H9 (cell line): ENCODE measurements at regions not wholly inside any gene's neighbourhood (a gene's known extent, or its start where the extent isn't known, plus 50 kb on each side); places are given as distances from the start of the nearest gene placed in this dataset.

Experiments used
- DNase-seq: peaks from one replicate; pipeline ENCODE4 v3.0.0-alpha.2; 2017
- H2AFZ ChIP-seq: one replicate; pipeline ENCODE4 v1.6.1; 2013; ENCODE audit warnings: mild to moderate bottlenecking, low read length, control low read depth, moderate library complexity
- H2AK5ac ChIP-seq: 2 replicates; pipeline ENCODE4 v1.6.1; 2013; ENCODE audit warnings: low read length, control low read depth, mixed read lengths; ENCODE audit not compliant: insufficient read length
- H2BK120ac ChIP-seq: one replicate; pipeline ENCODE4 v1.6.1; 2013; ENCODE audit warnings: low read depth, mild to moderate bottlenecking, low read length, control low read depth, inconsistent platforms; ENCODE audit not compliant: poor library complexity, severe bottlenecking
- H2BK12ac ChIP-seq: 2 replicates; pipeline ENCODE4 v1.6.1; 2013; ENCODE audit warnings: low read length, control low read depth, mixed read lengths, low read depth; ENCODE audit not compliant: insufficient read length
- H2BK15ac ChIP-seq: 2 replicates; pipeline ENCODE4 v1.6.1; 2013; ENCODE audit warnings: low read depth, low read length, control low read depth
- H2BK20ac ChIP-seq: one replicate; pipeline ENCODE4 v1.6.1; 2013; ENCODE audit warnings: low read depth, mild to moderate bottlenecking, low read length, control low read depth, inconsistent platforms; ENCODE audit not compliant: poor library complexity, severe bottlenecking
- H2BK5ac ChIP-seq: 2 replicates; pipeline ENCODE4 v1.6.1; 2013; ENCODE audit warnings: low read length, control low read depth, mixed read lengths; ENCODE audit not compliant: insufficient read length
- H3K14ac ChIP-seq: 2 replicates; pipeline ENCODE4 v1.6.1; 2013; ENCODE audit warnings: low read length, control low read depth; ENCODE audit not compliant: insufficient read depth
- H3K18ac ChIP-seq: 2 replicates; pipeline ENCODE4 v1.6.1; 2013; ENCODE audit warnings: low read depth, mild to moderate bottlenecking, mixed read lengths, low read length, control low read depth; ENCODE audit not compliant: insufficient read length
- H3K23ac ChIP-seq: 2 replicates; pipeline ENCODE4 v1.6.1; 2013; ENCODE audit warnings: low read length, control low read depth, mixed read lengths, low read depth; ENCODE audit not compliant: insufficient read length
- H3K23me2 ChIP-seq: 2 replicates; pipeline ENCODE4 v1.6.1; 2013; ENCODE audit warnings: low read depth, mild to moderate bottlenecking, mixed read lengths, low read length, control low read depth; ENCODE audit not compliant: insufficient read length, poor library complexity, severe bottlenecking
- H3K27ac ChIP-seq: 2 replicates; pipeline ENCODE4 v1.5.1; 2013; ENCODE audit warnings: low read length, control low read depth, mixed read lengths, low read depth; ENCODE audit not compliant: insufficient read length
- H3K27me3 ChIP-seq: 2 replicates; pipeline ENCODE4 v1.6.1; 2013; ENCODE audit warnings: low read length, control low read depth, inconsistent platforms; ENCODE audit not compliant: insufficient read depth
- H3K4ac ChIP-seq: 2 replicates; pipeline ENCODE4 v1.6.1; 2013; ENCODE audit warnings: low read depth, mild to moderate bottlenecking, control low read depth, inconsistent platforms, low read length, moderate library complexity
- H3K4me1 ChIP-seq: 2 replicates; pipeline ENCODE4 v1.6.1; 2013; ENCODE audit warnings: low read length, control low read depth, inconsistent platforms; ENCODE audit not compliant: insufficient read depth
- H3K4me2 ChIP-seq: 2 replicates; pipeline ENCODE4 v1.6.1; 2013; ENCODE audit warnings: low read length, control low read depth, mixed read lengths; ENCODE audit not compliant: insufficient read length, insufficient read depth
- H3K56ac ChIP-seq: 2 replicates; pipeline ENCODE4 v1.6.1; 2013; ENCODE audit warnings: low read depth, mild to moderate bottlenecking, mixed read lengths, low read length, control low read depth; ENCODE audit not compliant: insufficient read length
- H3K79me1 ChIP-seq: 2 replicates; pipeline ENCODE4 v1.6.1; 2013; ENCODE audit warnings: low read depth, mild to moderate bottlenecking, moderate library complexity, low read length, control low read depth, inconsistent platforms; ENCODE audit not compliant: insufficient read depth, poor library complexity, severe bottlenecking
- H3K79me2 ChIP-seq: 2 replicates; pipeline ENCODE4 v1.6.1; 2013; ENCODE audit warnings: low read length, control low read depth, inconsistent platforms; ENCODE audit not compliant: insufficient read depth
- H3K9ac ChIP-seq: 2 replicates; pipeline ENCODE4 v1.6.1; 2013; ENCODE audit warnings: low read length, control low read depth, mixed read lengths; ENCODE audit not compliant: insufficient read length; ENCODE audit errors: extremely low read depth
- H3K9me3 ChIP-seq: one replicate; pipeline ENCODE4 v1.6.1; 2013; ENCODE audit warnings: low read depth, low read length, inconsistent platforms; ENCODE audit not compliant: control insufficient read depth
- H3T11ph ChIP-seq: one replicate; pipeline ENCODE4 v1.6.1; 2013; ENCODE audit warnings: mild to moderate bottlenecking, low read length, control low read depth, inconsistent platforms
- H4K20me1 ChIP-seq: one replicate; pipeline ENCODE4 v1.6.1; 2013; ENCODE audit not compliant: control insufficient read depth, insufficient read length, insufficient read depth
- H4K5ac ChIP-seq: 2 replicates; pipeline ENCODE4 v1.6.1; 2013; ENCODE audit warnings: low read depth, mild to moderate bottlenecking, mixed read lengths, low read length, control low read depth; ENCODE audit not compliant: insufficient read length
- H4K8ac ChIP-seq: replicated peaks from 2 replicates; pipeline ENCODE4 v1.6.1; 2013; ENCODE audit warnings: low read length, control low read depth, mixed read lengths, low read depth; ENCODE audit not compliant: insufficient read length
- H4K91ac ChIP-seq: 2 replicates; pipeline ENCODE4 v1.6.1; 2013; ENCODE audit warnings: low read depth, mild to moderate bottlenecking, moderate library complexity, mixed read lengths, low read length, control low read depth; ENCODE audit not compliant: insufficient read length
- H3K27ac Mint-ChIP-seq, 3 experiments: 2 replicates in 2 of 3; 3 replicates in 1 of 3; pipeline ENCODE4 v1.8.0; 2020 to 2021; ENCODE audit warnings: mixed read lengths in 3 of 3, mild to moderate bottlenecking in 1 of 3, moderate library complexity in 1 of 3
- H3K27me3 Mint-ChIP-seq: 2 replicates; pipeline ENCODE4 v1.8.0; 2021; ENCODE audit warnings: low read depth, mild to moderate bottlenecking, moderate library complexity, mixed read lengths
- H3K36me3 Mint-ChIP-seq, 3 experiments: 2 replicates in 2 of 3; 3 replicates in 1 of 3; pipeline ENCODE4 v1.8.0; 2020 to 2021; ENCODE audit warnings: low read depth in 3 of 3, mixed read lengths in 3 of 3; ENCODE audit not compliant: insufficient read depth in 1 of 3
- H3K4me1 Mint-ChIP-seq, 2 experiments: 2 replicates each; pipeline ENCODE4 v1.8.0; 2020; ENCODE audit warnings: mixed read lengths in 2 of 2
- H3K4me3 Mint-ChIP-seq, 2 experiments: 2 replicates in 1 of 2; 3 replicates in 1 of 2; pipeline ENCODE4 v1.8.0; 2020 to 2021; ENCODE audit warnings: mild to moderate bottlenecking in 2 of 2, mixed read lengths in 2 of 2, moderate library complexity in 1 of 2
- H3K9me3 Mint-ChIP-seq, 2 experiments: 2 replicates in 1 of 2; 3 replicates in 1 of 2; pipeline ENCODE4 v1.8.0; 2020; ENCODE audit warnings: mild to moderate bottlenecking in 2 of 2, mixed read lengths in 2 of 2, moderate library complexity in 1 of 2
- WGBS: extraction: QIAGEN DNeasy Blood & Tissue Kit; methylation state at CpG from one replicate; pipeline ENCODE4 v1.1.7; 2013; ENCODE audit warnings: missing lambda C conversion rate, low lambda C conversion rate, mixed read lengths; ENCODE audit not compliant: insufficient read length; ENCODE audit errors: extremely low coverage; 5-methylcytosine and 5-hydroxymethylcytosine counted together
- TF ChIP-seq, protein P1 (sequence below): fragments of 200-600 bp; sonication (generic); conservative IDR thresholded peaks from 3 replicates; pipeline ENCODE4 v1.8.0; 2021; ENCODE audit warnings: antibody characterized with exemption, mild to moderate bottlenecking

DNA sequence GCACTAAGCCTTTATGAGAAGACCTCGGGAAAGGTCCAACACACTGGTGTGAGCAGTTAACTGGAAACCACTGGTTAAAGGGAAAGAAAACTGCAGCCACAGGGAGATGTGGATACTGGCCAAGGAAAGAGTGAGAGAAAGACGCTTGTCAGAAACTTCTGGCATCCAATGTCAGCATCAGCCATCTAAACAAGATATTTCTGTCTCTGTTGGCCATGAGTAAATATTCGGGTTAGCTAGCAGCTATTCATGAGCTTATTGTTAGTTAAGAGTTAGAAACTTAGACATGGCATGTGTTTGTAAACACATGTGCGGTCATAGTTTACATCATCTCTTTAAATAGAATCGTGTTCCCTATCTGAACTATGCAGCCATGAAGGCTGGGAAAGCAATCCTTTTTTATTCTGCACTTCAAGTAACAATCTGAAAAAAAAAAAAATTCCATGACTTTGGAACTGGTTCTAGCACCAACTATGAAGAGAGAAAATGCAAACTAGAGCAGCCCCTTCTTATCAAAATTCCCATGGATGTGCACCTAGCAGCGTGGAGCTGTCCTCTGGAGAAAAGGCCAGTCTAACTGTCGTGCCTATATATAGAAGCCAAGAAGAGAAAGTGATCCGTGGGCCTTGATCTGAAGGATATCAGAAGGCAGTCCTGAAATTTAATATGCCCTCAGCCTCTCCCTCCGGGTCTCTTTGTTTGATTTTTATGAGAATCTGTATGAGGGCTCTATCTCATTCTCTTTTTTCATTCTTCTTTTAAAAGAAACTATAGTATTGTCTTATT is 84.0 kb upstream of the RFX8 start:
- WGBS: no CpG with 5 or more reads among the region's 9 CpGs
- H3K79me1 ChIP-seq: no peaks in the 10 kb centered on the region
- TF ChIP-seq, protein P1, sequence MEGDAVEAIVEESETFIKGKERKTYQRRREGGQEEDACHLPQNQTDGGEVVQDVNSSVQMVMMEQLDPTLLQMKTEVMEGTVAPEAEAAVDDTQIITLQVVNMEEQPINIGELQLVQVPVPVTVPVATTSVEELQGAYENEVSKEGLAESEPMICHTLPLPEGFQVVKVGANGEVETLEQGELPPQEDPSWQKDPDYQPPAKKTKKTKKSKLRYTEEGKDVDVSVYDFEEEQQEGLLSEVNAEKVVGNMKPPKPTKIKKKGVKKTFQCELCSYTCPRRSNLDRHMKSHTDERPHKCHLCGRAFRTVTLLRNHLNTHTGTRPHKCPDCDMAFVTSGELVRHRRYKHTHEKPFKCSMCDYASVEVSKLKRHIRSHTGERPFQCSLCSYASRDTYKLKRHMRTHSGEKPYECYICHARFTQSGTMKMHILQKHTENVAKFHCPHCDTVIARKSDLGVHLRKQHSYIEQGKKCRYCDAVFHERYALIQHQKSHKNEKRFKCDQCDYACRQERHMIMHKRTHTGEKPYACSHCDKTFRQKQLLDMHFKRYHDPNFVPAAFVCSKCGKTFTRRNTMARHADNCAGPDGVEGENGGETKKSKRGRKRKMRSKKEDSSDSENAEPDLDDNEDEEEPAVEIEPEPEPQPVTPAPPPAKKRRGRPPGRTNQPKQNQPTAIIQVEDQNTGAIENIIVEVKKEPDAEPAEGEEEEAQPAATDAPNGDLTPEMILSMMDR: no peak
- no peak overlapping the region for H4K91ac ChIP-seq
- no peak for DNase-seq
- H3K9me3 ChIP-seq: no peaks in the 10 kb centered on the region
- no peak overlapping the region for H2BK120ac ChIP-seq
- Mint-ChIP-seq H3K36me3 (no peaks in the 10 kb centered on the region), H3K9me3 (no peaks in the 10 kb centered on the region), H3K4me1 (peaks cover 8 to 17% of the 10 kb centered on the region in 2 experiments; a peak in 3 of 4 replicates), H3K4me3 (no peak overlapping the region), H3K27me3 (peaks cover 3% of the 10 kb centered on the region), H3K27ac (no peak overlapping the region)
- H3K23ac ChIP-seq: no peak overlapping the region
- H4K20me1 ChIP-seq: no peaks in the 10 kb centered on the region
- no peak overlapping the region for H3K4me2 ChIP-seq
- H2BK12ac ChIP-seq: no peak overlapping the region
- H4K5ac ChIP-seq: no peak overlapping the region
- no peak overlapping the region for H2BK20ac ChIP-seq
- no peak overlapping the region for H3K14ac ChIP-seq
- no peak overlapping the region for H3K56ac ChIP-seq
- no peak overlapping the region for H2AK5ac ChIP-seq
- no peak overlapping the region for H3K4ac ChIP-seq
- no peak overlapping the region for H3T11ph ChIP-seq
- H2AFZ ChIP-seq: no peak overlapping the region
- no peaks in the 10 kb centered on the region for H3K27me3 ChIP-seq
- no peak overlapping the region for H3K9ac ChIP-seq
- no peaks in the 10 kb centered on the region for H3K23me2 ChIP-seq
- no peak overlapping the region for H3K18ac ChIP-seq
- no peaks in the 10 kb centered on the region for H3K79me2 ChIP-seq
- no peak overlapping the region for H2BK5ac ChIP-seq
- H3K27ac ChIP-seq: no peak overlapping the region
- H4K8ac ChIP-seq: no peak overlapping the region
- no peak overlapping the region for H2BK15ac ChIP-seq
- no peaks in the 10 kb centered on the region for H3K4me1 ChIP-seq
